Thoracic aorta (tissue), 2 donors: ENCODE measurements at regions not wholly inside any gene's neighbourhood (a gene's known extent, or its start where the extent isn't known, plus 50 kb on each side); places are given as distances from the start of the nearest gene placed in this dataset.

Experiments used
- ATAC-seq: fragments of 150-250 bp; one replicate; pipeline ENCODE4 v1.8.0; 2017; ENCODE audit warnings: low read depth; ENCODE audit not compliant: insufficient number of reproducible peaks, low FRiP score
- DNase-seq: peaks from one replicate; pipeline ENCODE4 v3.0.0-alpha.2; 2020; ENCODE audit warnings: low spot score
- H3K27ac ChIP-seq, 2 donors: fragments of 200-600 bp; sonication (generic); 1 replicate in 1 of 2; 2 replicates in 1 of 2; pipeline ENCODE4 v1.5.1; 2016; ENCODE audit warnings: mild to moderate bottlenecking in 2 of 2, moderate library complexity in 2 of 2
- H3K27me3 ChIP-seq: fragments of 200-600 bp; sonication (generic); replicated peaks from 2 replicates; pipeline ENCODE4 v1.6.0; 2016; ENCODE audit warnings: mild to moderate bottlenecking; ENCODE audit not compliant: insufficient read depth
- H3K36me3 ChIP-seq: fragments of 200-600 bp; sonication (generic); one replicate; pipeline ENCODE4 v1.5.1; 2016
- H3K4me1 ChIP-seq, 2 donors: fragments of 200-600 bp; sonication (generic); 1 replicate in 1 of 2; 2 replicates in 1 of 2; pipeline versions ENCODE4 v1.5.1 to v1.6.0; 2016; ENCODE audit warnings: low read depth in 2 of 2, mild to moderate bottlenecking in 1 of 2; ENCODE audit not compliant: control insufficient read depth in 1 of 2
- H3K4me3 ChIP-seq: fragments of 200-600 bp; sonication (generic); 2 replicates; pipeline ENCODE4 v1.5.1; 2016; ENCODE audit warnings: mild to moderate bottlenecking
- H3K9me3 ChIP-seq: fragments of 200-600 bp; sonication (generic); 2 replicates; pipeline ENCODE4 v1.5.1; 2016
- CTCF ChIP-seq: fragments of 200-600 bp; sonication (generic); IDR thresholded peaks from one replicate; pipeline ENCODE4 v1.5.1; 2019; ENCODE audit warnings: antibody characterized with exemption

- DNase-seq (no peak), ATAC-seq (no peak)
- H3K27me3 ChIP-seq: no peaks in the 10 kb centered on the region
- no peak for TF ChIP-seq CTCF
- H3K4me3 ChIP-seq: no peak overlapping the region
- H3K27ac ChIP-seq: no peak overlapping the region
- no peaks in the 10 kb centered on the region for H3K4me1 ChIP-seq
- peaks cover 3% of the 10 kb centered on the region for H3K9me3 ChIP-seq
- H3K36me3 ChIP-seq: no peaks in the 10 kb centered on the region
These were observed 122.6 kb downstream of the ISOC1 start for GRCh38 chr5:129217179-129217578.

- ATAC-seq (no peak), DNase-seq (no peak)
- Histone ChIP-seq H3K36me3 (no peaks in the 10 kb centered on the region), H3K9me3 (no peaks in the 10 kb centered on the region), H3K4me1 (no peaks in the 10 kb centered on the region), H3K27me3 (no peaks in the 10 kb centered on the region), H3K27ac (no peak overlapping the region), H3K4me3 (no peak overlapping the region)
- no peak for TF ChIP-seq CTCF
These were observed 128.6 kb downstream of the ISOC1 start for GRCh38 chr5:129223178-129223577.

GRCh38 chr5:129228577-129228976 is 134.0 kb downstream of the ISOC1 start:
- H3K27me3 ChIP-seq: no peaks in the 10 kb centered on the region
- H3K9me3 ChIP-seq: no peaks in the 10 kb centered on the region
- TF ChIP-seq CTCF: no peak
- no peak overlapping the region for H3K4me3 ChIP-seq
- no peaks in the 10 kb centered on the region for H3K36me3 ChIP-seq
- DNase-seq (no peak), ATAC-seq (no peak)
- no peaks in the 10 kb centered on the region for H3K4me1 ChIP-seq
- H3K27ac ChIP-seq: no peak overlapping the region

- no peak for DNase-seq
- peaks cover 0 to 6% of the 10 kb centered on the region in 2 donors for H3K4me1 ChIP-seq
- no peaks in the 10 kb centered on the region for H3K9me3 ChIP-seq
- H3K27me3 ChIP-seq: no peaks in the 10 kb centered on the region
- no peaks in the 10 kb centered on the region for H3K36me3 ChIP-seq
- no peak for TF ChIP-seq CTCF
- no peak for ATAC-seq
- no peak overlapping the region for H3K27ac ChIP-seq
- no peak overlapping the region for H3K4me3 ChIP-seq
These were observed 147.2 kb downstream of the ISOC1 start for GRCh38 chr5:129241755-129242154.

GRCh38 chr5:129243039-129243438 is 148.5 kb downstream of the ISOC1 start:
- TF ChIP-seq CTCF: no peak
- Histone ChIP-seq H3K9me3 (no peaks in the 10 kb centered on the region), H3K27ac (no peak overlapping the region), H3K36me3 (no peaks in the 10 kb centered on the region), H3K4me1 (peaks cover 0 to 6% of the 10 kb centered on the region in 2 donors), H3K4me3 (no peak overlapping the region), H3K27me3 (no peaks in the 10 kb centered on the region)
- DNase-seq (no peak), ATAC-seq (no peak)
